GM18951 (cell line): ENCODE measurements at regions not wholly inside any gene's neighbourhood (a gene's known extent, or its start where the extent isn't known, plus 50 kb on each side); places are given as distances from the start of the nearest gene placed in this dataset.
"Not testable (repeated sequence)": the region's sequence is repeated elsewhere in the genome, so short reads cannot be mapped to it uniquely, and the experiment has no call there.

Experiments used
- POLR2A ChIP-seq: IDR thresholded peaks from 4 replicates; pipeline ENCODE4 v1.6.1; 2011; ENCODE audit warnings: mild to moderate bottlenecking; ENCODE audit not compliant: insufficient read length, insufficient read depth; ENCODE audit errors: extremely low read depth
- in situ Hi-C: fragments of 300-500 bp; cut with MboI; formaldehyde crosslinking; loops from one replicate; pipeline ENCODE4 v1.12.0; 2022; ENCODE audit warnings: low sequenced_read_pairs, mixed read lengths, inconsistent platforms; ENCODE audit not compliant: unreplicated experiment

- in situ Hi-C loops, result no loop called here
Measured at GRCh38 chr7:149669121-149669818, 104.1 kb downstream of the ZNF467 start.

GRCh38 chr7:149666360-149666945 is 106.9 kb downstream of the ZNF467 start:
- no peak for TF ChIP-seq POLR2A
- in situ Hi-C loops, result no loop called here

More at GRCh38 chr7:149669121-149669818, 104.1 kb downstream of the ZNF467 start:
- no peak for TF ChIP-seq POLR2A

- in situ Hi-C loops, result not testable (repeated sequence)
Measured at GRCh38 chr7:149665618-149666017, 107.8 kb downstream of the ZNF467 start.

GRCh38 chr7:149664666-149665065 is 108.7 kb downstream of the ZNF467 start:
- TF ChIP-seq POLR2A, result no peak
- in situ Hi-C loops, result no loop called here

GRCh38 chr7:149664176-149664575 is 109.2 kb downstream of the ZNF467 start:
- in situ Hi-C loops, result no loop called here
- no peak for TF ChIP-seq POLR2A

GRCh38 chr7:149662591-149663095 is 110.7 kb downstream of the ZNF467 start:
- in situ Hi-C loops, result no loop called here
- no peak for TF ChIP-seq POLR2A

GRCh38 chr7:149655784-149656183 is 117.6 kb downstream of the ZNF467 start:
- TF ChIP-seq POLR2A, result no peak
- in situ Hi-C loops, result no loop called here

GRCh38 chr7:149654588-149654987 is 118.8 kb downstream of the ZNF467 start:
- in situ Hi-C loops, result no loop called here
- no peak for TF ChIP-seq POLR2A

GRCh38 chr7:149650190-149650589 is 123.2 kb downstream of the ZNF467 start:
- in situ Hi-C loops, result not testable (repeated sequence)

- no peak for TF ChIP-seq POLR2A
- in situ Hi-C loops, result no loop called here
Measured at GRCh38 chr7:149644754-149645153, 128.6 kb downstream of the ZNF467 start.

GRCh38 chr7:149642589-149642988 is 130.8 kb downstream of the ZNF467 start:
- no peak for TF ChIP-seq POLR2A
- in situ Hi-C loops, result no loop called here

GRCh38 chr7:149638566-149639320 is 134.6 kb downstream of the ZNF467 start:
- in situ Hi-C loops, result no loop called here
- no peak for TF ChIP-seq POLR2A

GRCh38 chr7:149637911-149638565 is 135.3 kb downstream of the ZNF467 start:
- in situ Hi-C loops, result no loop called here
- TF ChIP-seq POLR2A, result no peak

- in situ Hi-C loops, result no loop called here
- TF ChIP-seq POLR2A, result no peak
Measured at GRCh38 chr7:149635561-149636329, 137.6 kb downstream of the ZNF467 start.
